Colonic mucosa (tissue), 4 donors: ENCODE measurements at regions not wholly inside any gene's neighbourhood (a gene's known extent, or its start where the extent isn't known, plus 50 kb on each side); places are given as distances from the start of the nearest gene placed in this dataset.
A peak's percentile ranks its signal among the peaks of the same experiment; 100 is the strongest.

Source experiments
- DNase-seq: peaks from one replicate; pipeline ENCODE4 v3.0.0-alpha.2; 2020
- H3K27ac ChIP-seq: fragments of 200-600 bp; one replicate; pipeline ENCODE4 v1.8.0; 2021
- H3K27me3 ChIP-seq: fragments of 200-600 bp; one replicate; pipeline ENCODE4 v1.8.0; 2021
- H3K36me3 ChIP-seq: fragments of 200-600 bp; one replicate; pipeline ENCODE4 v1.8.0; 2021
- H3K4me1 ChIP-seq: fragments of 200-600 bp; one replicate; pipeline ENCODE4 v1.8.0; 2021; ENCODE audit warnings: mild to moderate bottlenecking
- H3K4me3 ChIP-seq: fragments of 200-600 bp; one replicate; pipeline ENCODE4 v1.8.0; 2021
- H3K9ac ChIP-seq, 2 donors: one replicate each; pipeline ENCODE4 v1.7.0; 2013; ENCODE audit warnings: control low read depth in 2 of 2, low read depth in 2 of 2, low read length in 2 of 2
- H3K9me3 ChIP-seq: fragments of 200-600 bp; one replicate; pipeline ENCODE4 v1.8.0; 2021
- CTCF ChIP-seq: fragments of 200-600 bp; IDR thresholded peaks from one replicate; pipeline ENCODE4 v1.8.0; 2022; ENCODE audit warnings: antibody characterized with exemption, mild to moderate bottlenecking
- intact Hi-C: fragments of 100-400 bp; cut with DNase I; formaldehyde crosslinking; loops from one replicate; pipeline ENCODE4 v1.14.1; 2022
- donor health status: healthy.
- donor health status: DM: no; HTN: no; CAD: no.
- donor health status: DM: no; HTN: no; CAD: no.

GRCh38 chr1:29671446-29672356 lies 435.4 kb downstream of the PTPRU start:
- intact Hi-C loops, result no loop called here
- H3K36me3 ChIP-seq, result no peaks in the 10 kb centered on the region
- no peaks in the 10 kb centered on the region for H3K4me1 ChIP-seq
- no peak for DNase-seq
- no peak for TF ChIP-seq CTCF
- no peaks in the 10 kb centered on the region for H3K27me3 ChIP-seq
- H3K9me3 ChIP-seq, result no peaks in the 10 kb centered on the region
- no peak overlapping the region for H3K9ac ChIP-seq
- no peak overlapping the region for H3K27ac ChIP-seq
- no peak overlapping the region for H3K4me3 ChIP-seq

- no peak for TF ChIP-seq CTCF
- Histone ChIP-seq H3K4me3 (no peak overlapping the region), H3K27ac (no peak overlapping the region), H3K27me3 (no peaks in the 10 kb centered on the region), H3K36me3 (no peaks in the 10 kb centered on the region), H3K9me3 (no peaks in the 10 kb centered on the region), H3K4me1 (no peaks in the 10 kb centered on the region), H3K9ac (no peak overlapping the region)
- intact Hi-C loops, result no loop called here
- peak; percentile 9 for DNase-seq
Measured at GRCh38 chr1:29670752-29671151, 434.4 kb downstream of the PTPRU start.

- no peaks in the 10 kb centered on the region for H3K9me3 ChIP-seq
- no peaks in the 10 kb centered on the region for H3K36me3 ChIP-seq
- H3K4me3 ChIP-seq, result no peak overlapping the region
- intact Hi-C loops, result no loop called here
- TF ChIP-seq CTCF, result no peak
- H3K27ac ChIP-seq, result no peak overlapping the region
- no peak overlapping the region for H3K9ac ChIP-seq
- no peak for DNase-seq
- H3K4me1 ChIP-seq, result no peaks in the 10 kb centered on the region
- H3K27me3 ChIP-seq, result no peaks in the 10 kb centered on the region
Measured at GRCh38 chr1:29669912-29670311, 433.6 kb downstream of the PTPRU start.

GRCh38 chr1:29669158-29669871 lies 433.0 kb downstream of the PTPRU start:
- TF ChIP-seq CTCF, result no peak
- Histone ChIP-seq H3K27me3 (no peaks in the 10 kb centered on the region), H3K9ac (no peak overlapping the region), H3K4me3 (no peak overlapping the region), H3K27ac (no peak overlapping the region), H3K36me3 (no peaks in the 10 kb centered on the region), H3K4me1 (no peaks in the 10 kb centered on the region), H3K9me3 (no peaks in the 10 kb centered on the region)
- intact Hi-C loops, result no loop called here
- DNase-seq, result peak; percentile 7

GRCh38 chr1:29668551-29669157 lies 432.3 kb downstream of the PTPRU start:
- TF ChIP-seq CTCF, result no peak
- no peak overlapping the region for H3K4me3 ChIP-seq
- H3K36me3 ChIP-seq, result no peaks in the 10 kb centered on the region
- intact Hi-C loops, result no loop called here
- no peak overlapping the region for H3K27ac ChIP-seq
- H3K4me1 ChIP-seq, result no peaks in the 10 kb centered on the region
- no peaks in the 10 kb centered on the region for H3K9me3 ChIP-seq
- H3K9ac ChIP-seq, result no peak overlapping the region
- peak; percentile 1 for DNase-seq
- no peaks in the 10 kb centered on the region for H3K27me3 ChIP-seq
